Keratinocyte (primary cell): ENCODE measurements at regions not wholly inside any gene's neighbourhood (a gene's known extent, or its start where the extent isn't known, plus 50 kb on each side); places are given as distances from the start of the nearest gene placed in this dataset.
"Not testable (repeated sequence)": the region's sequence is repeated elsewhere in the genome, so short reads cannot be mapped to it uniquely, and the experiment has no call there.

Experiments
- DNase-seq: peaks from one replicate; pipeline ENCODE4 v3.0.0-alpha.2; 2011; ENCODE audit warnings: low read depth, missing footprints, low spot score
- FAIRE-seq: peaks from 2 replicates; lab custom pipeline; 2011; peaks lifted over from hg19 to GRCh38; lab: Jason Lieb, UNC
- H2AFZ ChIP-seq: 2 replicates; pipeline ENCODE4 v1.6.0; 2012; ENCODE audit warnings: low read length, control low read depth, inconsistent platforms; ENCODE audit not compliant: control insufficient read depth
- H3K27ac ChIP-seq: 2 replicates; pipeline ENCODE4 v1.5.1; 2011; ENCODE audit warnings: low read length; ENCODE audit not compliant: control insufficient read depth, insufficient read depth
- H3K27me3 ChIP-seq: 3 replicates; pipeline ENCODE4 v1.6.0; 2011; ENCODE audit warnings: low read length; ENCODE audit not compliant: control insufficient read depth, insufficient read depth; ENCODE audit errors: extremely low read depth
- H3K36me3 ChIP-seq, 2 experiments: 2 replicates in 1 of 2; 3 replicates in 1 of 2; pipeline ENCODE4 v1.5.1; 2011; ENCODE audit warnings: low read length in 2 of 2, mild to moderate bottlenecking in 1 of 2; ENCODE audit not compliant: control insufficient read depth in 2 of 2, insufficient read depth in 2 of 2; ENCODE audit errors: extremely low read depth in 1 of 2
- H3K4me1 ChIP-seq: 3 replicates; pipeline ENCODE4 v1.5.1; 2011; ENCODE audit warnings: low read length; ENCODE audit not compliant: control insufficient read depth, insufficient read depth; ENCODE audit errors: extremely low read depth
- H3K4me2 ChIP-seq: 3 replicates; pipeline ENCODE4 v1.6.0; 2011; ENCODE audit warnings: low read depth, low read length; ENCODE audit not compliant: control insufficient read depth, insufficient read depth; ENCODE audit errors: extremely low read depth
- H3K4me3 ChIP-seq, 3 experiments: fragments of 200-600 bp in 1 of 3; sonication (generic) in 1 of 3; 2 replicates in 2 of 3; 3 replicates in 1 of 3; pipeline ENCODE4 v1.5.1; 2011 to 2016; ENCODE audit warnings: low read length in 3 of 3, mild to moderate bottlenecking in 3 of 3, control low read depth in 2 of 3, inconsistent platforms in 1 of 3, low read depth in 1 of 3, mixed read lengths in 1 of 3, mixed run types in 1 of 3, moderate library complexity in 1 of 3; ENCODE audit not compliant: control insufficient read depth in 2 of 3, insufficient read depth in 2 of 3; ENCODE audit errors: extremely low read depth in 1 of 3
- H3K79me2 ChIP-seq: 2 replicates; pipeline ENCODE4 v1.6.0; 2012; ENCODE audit warnings: low read length; ENCODE audit not compliant: control insufficient read depth, insufficient read depth
- H3K9ac ChIP-seq: 3 replicates; pipeline ENCODE4 v1.6.0; 2011; ENCODE audit warnings: low read length; ENCODE audit not compliant: control insufficient read depth, insufficient read depth; ENCODE audit errors: extremely low read depth
- H3K9me1 ChIP-seq: 3 replicates; pipeline ENCODE4 v1.6.0; 2011; ENCODE audit warnings: low read length; ENCODE audit not compliant: control insufficient read depth, insufficient read depth; ENCODE audit errors: extremely low read depth
- H3K9me3 ChIP-seq: 2 replicates; pipeline ENCODE4 v1.5.1; 2012; ENCODE audit warnings: low read depth, low read length; ENCODE audit not compliant: control insufficient read depth
- H4K20me1 ChIP-seq: 3 replicates; pipeline ENCODE4 v1.6.0; 2011; ENCODE audit warnings: low read length; ENCODE audit not compliant: control insufficient read depth, insufficient read depth; ENCODE audit errors: extremely low read depth
- CTCF ChIP-seq, 3 experiments: IDR thresholded peaks in 1 of 3; conservative IDR thresholded peaks in 1 of 3; optimal IDR thresholded peaks in 1 of 3; 2 replicates in 2 of 3; 3 replicates in 1 of 3; pipeline versions ENCODE3 to v1.5.1; 2011; ENCODE audit warnings: low read length in 3 of 3, mild to moderate bottlenecking in 3 of 3, moderate library complexity in 2 of 3, control low read depth in 1 of 3, inconsistent platforms in 1 of 3; ENCODE audit not compliant: insufficient read depth in 2 of 3; ENCODE audit errors: extremely low read depth in 1 of 3
- EZH2 ChIP-seq: IDR thresholded peaks from one replicate; pipeline ENCODE4 v1.6.1; 2012; ENCODE audit warnings: inconsistent platforms, mild to moderate bottlenecking, low read length, moderate library complexity
- dilution Hi-C: fragments of 300-500 bp; cut with MboI; formaldehyde crosslinking; loops from one replicate; pipeline ENCODE4 v1.7.0; 2020; ENCODE audit warnings: low sequenced_read_pairs; ENCODE audit not compliant: extremely low pct_ligation_motif_present

- dilution Hi-C loops, result no loop called here
- no peak for DNase-seq
- Histone ChIP-seq H3K4me1 (no peaks in the 10 kb centered on the region), H3K27ac (no peak overlapping the region), H3K27me3 (no peaks in the 10 kb centered on the region), H3K4me2 (no peak overlapping the region), H3K36me3 (no peaks in the 10 kb centered on the region), H3K79me2 (no peaks in the 10 kb centered on the region), H4K20me1 (no peaks in the 10 kb centered on the region), H3K9me3 (no peaks in the 10 kb centered on the region), H3K4me3 (no peak overlapping the region), H2AFZ (no peak overlapping the region), H3K9me1 (no peaks in the 10 kb centered on the region), H3K9ac (no peak overlapping the region)
- TF ChIP-seq EZH2, result no peak
- TF ChIP-seq CTCF (optimal IDR thresholded peaks at IDR 0.05 in 1 of 3, IDR thresholded peaks at IDR 0.05 in 1 of 3, conservative IDR thresholded peaks at IDR 0.05 in 1 of 3; ENCODE audit: extremely low read depth in 1 of 3, insufficient read depth in 2 of 3, low read length in 3 of 3), result no peak
- no peak for FAIRE-seq
Measured at GRCh38 chr2:142794850-142795249, 82.6 kb upstream of the KYNU start.

GRCh38 chr2:142792328-142792727 lies 85.1 kb upstream of the KYNU start:
- not testable (repeated sequence) for H3K4me2 ChIP-seq

GRCh38 chr2:142791335-142791734 lies 86.1 kb upstream of the KYNU start:
- no peak for FAIRE-seq
- H3K4me3 ChIP-seq, result no peak overlapping the region
- dilution Hi-C loops, result no loop called here

More at GRCh38 chr2:142792328-142792727, 85.1 kb upstream of the KYNU start:
- H3K4me1 ChIP-seq, FAIRE-seq, H3K36me3 ChIP-seq, H3K9me1 ChIP-seq, H3K27ac ChIP-seq, H3K9me3 ChIP-seq, H3K27me3 ChIP-seq, H2AFZ ChIP-seq, DNase-seq, H3K79me2 ChIP-seq, dilution Hi-C loops, H3K4me3 ChIP-seq, H4K20me1 ChIP-seq, H3K9ac ChIP-seq: not testable (repeated sequence)

More at GRCh38 chr2:142791335-142791734, 86.1 kb upstream of the KYNU start:
- Histone ChIP-seq H3K27ac (no peak overlapping the region), H3K9me1 (no peaks in the 10 kb centered on the region), H3K4me1 (no peaks in the 10 kb centered on the region), H3K36me3 (no peaks in the 10 kb centered on the region), H4K20me1 (no peaks in the 10 kb centered on the region), H3K4me2 (no peak overlapping the region), H3K9ac (no peak overlapping the region), H3K9me3 (no peaks in the 10 kb centered on the region), H2AFZ (no peak overlapping the region), H3K27me3 (no peaks in the 10 kb centered on the region), H3K79me2 (no peaks in the 10 kb centered on the region)
- DNase-seq, result no peak
- TF ChIP-seq EZH2 (no peak), CTCF (optimal IDR thresholded peaks at IDR 0.05 in 1 of 3, IDR thresholded peaks at IDR 0.05 in 1 of 3, conservative IDR thresholded peaks at IDR 0.05 in 1 of 3; ENCODE audit: extremely low read depth in 1 of 3, insufficient read depth in 2 of 3, low read length in 3 of 3) (no peak)
